ENCODE measurements at regions not wholly inside any gene's neighbourhood (a gene's known extent, or its start where the extent isn't known, plus 50 kb on each side); places are given as distances from the start of the nearest gene placed in this dataset.

GRCh38 chr17:34090593-34090992, 164.5 kb upstream of the CCL2 start:
- WGBS, 2 donors: 94 to 100% methylated on average over 1 of the region's 1 CpG
- H3K27ac ChIP-seq: no peak overlapping the region
- no peak for DNase-seq (ENCODE audit: low spot score in 2 of 2)
- no peak for TF ChIP-seq CTCF (IDR thresholded peaks at IDR 0.05)
- TF ChIP-seq EP300 (IDR thresholded peaks at IDR 0.05): no peak
- no peak for TF ChIP-seq POLR2A (IDR thresholded peaks at IDR 0.05)
- H3K4me3 ChIP-seq: no peak overlapping the region
- H3K4me1 ChIP-seq: no peaks in the 10 kb centered on the region
- no peaks in the 10 kb centered on the region for H3K27me3 ChIP-seq
- H3K36me3 ChIP-seq: no peaks in the 10 kb centered on the region
- no peaks in the 10 kb centered on the region for H3K9me3 ChIP-seq

- no peaks in the 10 kb centered on the region for H3K36me3 ChIP-seq
- no peaks in the 10 kb centered on the region for H3K4me1 ChIP-seq
- 80 to 85% methylated on average over 3 of the region's 3 CpGs for WGBS, 2 donors
- no peak overlapping the region for H3K27ac ChIP-seq
- TF ChIP-seq EP300 (IDR thresholded peaks at IDR 0.05) (no peak), CTCF (IDR thresholded peaks at IDR 0.05) (no peak)
- no peaks in the 10 kb centered on the region for H3K9me3 ChIP-seq
- no peak overlapping the region for H3K4me3 ChIP-seq
- no peaks in the 10 kb centered on the region for H3K27me3 ChIP-seq
- DNase-seq (ENCODE audit: low spot score in 2 of 2): no peak
These were observed 163.1 kb upstream of the CCL2 start for GRCh38 chr17:34091975-34092374.

GRCh38 chr17:34095106-34095505, 160.0 kb upstream of the CCL2 start:
- Histone ChIP-seq H3K4me3 (no peak overlapping the region), H3K27ac (no peak overlapping the region), H3K27me3 (no peaks in the 10 kb centered on the region), H3K36me3 (no peaks in the 10 kb centered on the region), H3K9me3 (no peaks in the 10 kb centered on the region), H3K4me1 (no peaks in the 10 kb centered on the region)
- no peak for TF ChIP-seq POLR2A (IDR thresholded peaks at IDR 0.05)
- TF ChIP-seq EP300 (IDR thresholded peaks at IDR 0.05): no peak
- no peak for TF ChIP-seq CTCF (IDR thresholded peaks at IDR 0.05)
- DNase-seq (ENCODE audit: low spot score in 2 of 2): no peak
- WGBS, 2 donors: 31 to 67% methylated on average over 1 of the region's 1 CpG

GRCh38 chr17:34098699-34099098, 156.4 kb upstream of the CCL2 start:
- Histone ChIP-seq H3K36me3 (no peaks in the 10 kb centered on the region), H3K4me1 (no peaks in the 10 kb centered on the region), H3K4me3 (no peak overlapping the region), H3K27me3 (no peaks in the 10 kb centered on the region), H3K9me3 (no peaks in the 10 kb centered on the region), H3K27ac (no peak overlapping the region)
- WGBS, 2 donors: 82 to 83% methylated on average over 5 of the region's 5 CpGs
- TF ChIP-seq POLR2A (IDR thresholded peaks at IDR 0.05) (no peak), CTCF (IDR thresholded peaks at IDR 0.05) (no peak), EP300 (IDR thresholded peaks at IDR 0.05) (no peak)
- no peak for DNase-seq (ENCODE audit: low spot score in 2 of 2)

- H3K27me3 ChIP-seq: no peaks in the 10 kb centered on the region
- 68 to 75% methylated on average over 8 of the region's 8 CpGs for WGBS, 2 donors
- no peaks in the 10 kb centered on the region for H3K36me3 ChIP-seq
- H3K9me3 ChIP-seq: no peaks in the 10 kb centered on the region
- no peak for DNase-seq (ENCODE audit: low spot score in 2 of 2)
- no peak overlapping the region for H3K27ac ChIP-seq
- no peaks in the 10 kb centered on the region for H3K4me1 ChIP-seq
- no peak overlapping the region for H3K4me3 ChIP-seq
- TF ChIP-seq POLR2A (IDR thresholded peaks at IDR 0.05) (no peak), EP300 (IDR thresholded peaks at IDR 0.05) (no peak), CTCF (IDR thresholded peaks at IDR 0.05) (no peak)
These were observed 155.1 kb upstream of the CCL2 start for GRCh38 chr17:34099859-34100515.
